Hematopoietic multipotent progenitor cell treated with erythropoietin and hydrocortisone succinate and interleukin-3 and kit ligand, for 4 days (in vitro differentiated cells): ENCODE measurements at regions not wholly inside any gene's neighbourhood (a gene's known extent, or its start where the extent isn't known, plus 50 kb on each side); places are given as distances from the start of the nearest gene placed in this dataset.

ENCODE experiments used
- DNase-seq: peaks from one replicate; pipeline ENCODE4 v3.0.0-alpha.2; 2015

DNA sequence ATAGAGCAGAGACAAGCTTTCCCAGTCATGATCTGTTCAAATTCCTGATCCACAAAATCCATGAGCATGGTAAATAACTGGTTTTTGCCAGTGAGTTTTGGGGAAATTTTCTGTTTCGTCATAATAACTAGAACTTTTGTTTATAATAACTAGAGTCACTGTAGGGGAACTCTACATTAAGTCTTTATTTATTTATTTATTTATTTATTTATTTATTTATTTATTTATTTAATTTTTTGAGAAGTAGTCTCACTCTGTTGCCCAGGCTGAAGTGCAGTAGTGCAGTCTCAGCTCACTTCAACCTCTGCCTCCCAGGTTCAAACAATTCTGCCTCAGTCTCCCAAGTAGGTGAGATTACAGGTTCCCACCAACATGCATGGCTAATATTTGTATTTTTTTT, 1106.8 kb downstream of the AMY1C start:
- DNase-seq = no peak

DNA sequence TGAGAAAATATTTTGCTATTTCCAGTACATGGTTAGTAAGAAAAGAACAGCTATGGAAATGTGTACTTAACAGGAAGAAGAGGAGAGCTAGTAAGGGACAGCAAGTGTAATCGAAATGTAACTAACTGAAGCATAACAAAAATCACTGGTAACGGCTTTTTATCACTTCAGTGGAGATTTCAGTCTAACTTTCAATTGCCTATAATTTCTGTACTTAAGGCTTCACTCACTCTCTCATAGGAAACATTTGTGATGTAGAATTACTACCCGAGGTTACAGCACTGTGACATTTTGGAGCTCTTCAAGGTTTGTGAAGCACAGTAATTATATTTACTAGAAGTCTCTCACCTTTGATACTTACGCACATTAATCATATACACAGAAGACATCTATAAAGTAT, 1119.1 kb downstream of the AMY1C start:
- no peak for DNase-seq

DNA sequence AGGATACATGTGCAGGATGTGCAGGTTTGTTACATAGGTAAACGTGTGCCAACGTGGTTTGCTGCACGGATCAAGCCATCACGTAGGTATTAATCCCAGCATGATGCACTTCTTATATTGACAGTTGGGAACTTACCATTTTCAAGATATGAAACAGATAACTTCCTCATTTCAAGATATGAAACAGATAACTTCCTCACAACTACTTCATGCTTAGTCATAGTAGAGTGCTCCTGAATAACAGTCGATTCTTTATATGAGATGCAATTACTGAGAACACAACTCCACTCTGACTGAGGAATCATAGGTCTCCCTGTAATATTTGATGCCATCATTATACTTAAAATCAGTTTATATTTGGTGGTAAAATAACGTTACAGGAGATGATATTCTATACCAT, 1124.3 kb downstream of the AMY1C start:
- no peak for DNase-seq

DNA sequence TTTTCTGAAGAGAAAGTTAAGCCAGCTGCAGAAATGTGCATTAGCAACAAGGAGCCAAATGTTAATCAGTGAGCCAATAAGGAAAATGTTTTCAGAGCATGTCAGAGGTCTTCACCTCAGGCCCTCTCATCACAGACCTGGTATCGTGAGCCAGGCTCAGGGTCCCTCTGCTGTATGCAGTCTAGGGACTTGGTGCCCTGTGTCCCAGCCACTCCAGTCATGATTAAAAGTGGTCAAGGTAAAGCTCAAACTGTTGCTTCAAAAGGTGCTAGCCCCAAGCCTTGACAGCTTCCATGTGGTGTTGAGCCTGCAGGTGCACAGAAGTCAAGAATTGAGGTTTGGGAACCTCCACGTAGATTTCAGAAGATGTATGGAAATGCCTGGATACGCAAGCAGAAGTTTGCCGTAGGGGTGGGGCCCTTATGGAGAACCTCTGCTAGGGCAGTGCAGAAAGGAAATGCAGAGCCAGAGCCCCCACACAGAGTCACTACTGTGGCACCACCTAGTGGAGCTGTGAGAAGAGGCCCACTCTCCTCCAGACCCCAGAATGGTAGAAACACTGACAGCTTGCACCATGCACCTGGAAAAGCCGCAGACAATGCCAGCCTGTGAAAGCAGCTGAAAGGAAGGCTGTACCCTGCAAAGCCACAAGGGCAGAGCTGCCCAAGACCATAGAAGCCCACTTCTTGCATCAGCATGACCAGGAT, 1128.7 kb downstream of the AMY1C start:
- DNase-seq = peak; percentile 5

DNA sequence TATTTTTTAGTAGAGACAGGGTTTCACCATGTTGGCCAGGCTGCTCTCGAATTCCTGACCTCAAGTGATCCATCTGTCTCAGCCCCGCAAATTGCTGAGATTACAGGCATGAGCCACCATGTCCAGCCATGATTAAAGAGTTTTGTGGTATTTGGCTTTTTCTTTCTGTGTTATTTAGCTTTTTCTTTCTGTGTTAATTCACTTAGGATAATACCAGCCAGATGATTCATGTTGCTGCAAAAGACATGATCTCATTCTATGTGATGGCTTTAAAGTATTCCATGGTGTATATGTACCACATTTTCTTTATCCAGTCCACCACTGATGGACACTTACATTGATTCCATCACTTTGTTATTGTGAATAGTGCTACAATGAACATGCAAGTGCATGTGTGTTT, 1135.2 kb downstream of the AMY1C start:
- no peak for DNase-seq

DNA sequence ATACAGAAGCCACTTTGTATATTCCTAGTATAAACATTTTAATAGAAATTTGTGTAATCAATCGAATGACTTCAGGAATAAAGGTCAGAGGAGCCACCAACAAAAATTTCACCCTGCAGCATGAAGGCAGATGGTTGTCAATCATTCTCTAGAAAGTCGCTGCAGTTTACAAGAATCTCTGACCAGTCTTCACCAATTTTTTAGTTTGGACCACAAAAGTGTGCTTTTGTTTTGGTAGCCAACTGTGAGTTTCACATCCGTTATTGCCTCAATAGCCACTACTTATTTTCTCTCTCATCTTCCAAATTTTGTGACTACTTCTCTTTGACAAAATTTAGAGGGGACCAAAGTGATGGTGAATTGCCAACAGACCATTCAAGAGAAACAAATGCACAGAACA, 1155.6 kb downstream of the AMY1C start:
- DNase-seq = no peak

DNA sequence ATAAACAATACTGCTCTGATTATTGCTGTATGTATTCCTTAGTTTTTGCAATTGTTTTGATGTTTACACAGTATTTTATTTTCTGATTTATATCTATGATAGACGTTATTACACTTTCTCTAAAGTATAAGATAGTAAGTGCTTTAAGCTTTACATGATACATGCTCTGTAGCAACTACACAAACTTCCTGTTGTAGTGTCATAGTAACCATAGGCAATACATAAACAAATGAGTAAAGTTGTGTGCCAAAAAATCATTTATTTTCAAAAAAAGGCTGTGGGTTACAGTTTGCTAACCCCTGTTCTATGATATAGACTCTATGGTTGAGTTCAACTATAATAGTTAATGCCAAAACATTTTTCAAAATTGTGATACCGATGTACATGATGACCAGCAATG, 1156.4 kb downstream of the AMY1C start:
- DNase-seq = no peak

DNA sequence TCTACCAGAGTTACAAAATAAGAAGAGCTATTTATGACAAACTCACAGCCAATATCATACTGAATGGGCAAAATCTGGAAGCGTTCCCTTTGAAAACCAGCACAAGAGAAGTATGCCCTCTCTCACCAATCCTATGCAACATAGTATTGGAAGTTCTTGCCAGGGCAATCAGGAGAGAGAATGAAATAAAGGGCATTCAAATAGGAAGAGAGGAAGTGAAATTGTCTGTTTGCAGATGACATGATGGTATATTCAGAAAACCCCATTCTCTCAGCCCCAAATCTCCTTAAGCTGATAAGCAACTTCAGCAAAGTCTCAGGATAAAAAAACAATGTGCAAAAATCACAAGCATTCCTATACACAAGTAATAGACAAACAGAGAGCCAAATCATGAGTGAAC, 1169.5 kb downstream of the AMY1C start:
- no peak for DNase-seq

DNA sequence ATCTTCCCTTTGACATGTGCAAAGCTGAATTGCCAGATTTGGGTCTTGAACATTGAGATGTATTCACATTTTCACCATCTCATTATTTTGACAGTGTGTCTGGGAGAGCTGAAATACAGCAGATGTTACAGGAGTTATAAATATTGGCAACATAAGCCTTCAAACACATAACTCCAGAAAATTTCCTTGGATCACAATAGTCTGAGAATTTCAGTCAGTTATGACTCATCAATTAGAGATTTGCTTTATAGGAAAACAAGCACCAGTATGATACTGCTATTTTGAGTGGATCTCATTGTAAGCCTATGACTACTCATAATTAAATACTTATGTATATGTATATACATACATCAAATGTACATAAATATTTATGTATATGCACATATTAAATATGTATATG, 1171.8 kb downstream of the AMY1C start:
- DNase-seq = no peak

DNA sequence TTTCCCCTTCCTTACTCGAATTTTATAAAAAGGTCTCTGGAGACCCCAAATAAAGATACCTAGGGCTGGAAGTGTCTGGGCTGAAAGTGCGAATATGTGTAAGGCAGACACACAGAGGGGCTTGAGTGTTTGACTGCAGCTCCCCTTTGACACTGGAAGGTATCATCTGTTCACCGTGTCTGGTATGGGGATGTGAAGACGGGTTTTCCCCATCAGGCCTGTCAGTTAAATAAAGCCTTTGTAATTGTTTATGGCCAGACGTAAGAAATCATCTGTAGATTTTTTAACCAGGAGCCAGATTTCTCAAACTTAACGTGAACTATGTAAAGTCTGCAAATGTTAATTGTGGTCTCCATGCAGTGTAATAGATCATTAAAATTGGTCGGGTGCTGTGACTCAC, 1173.4 kb downstream of the AMY1C start:
- no peak for DNase-seq

DNA sequence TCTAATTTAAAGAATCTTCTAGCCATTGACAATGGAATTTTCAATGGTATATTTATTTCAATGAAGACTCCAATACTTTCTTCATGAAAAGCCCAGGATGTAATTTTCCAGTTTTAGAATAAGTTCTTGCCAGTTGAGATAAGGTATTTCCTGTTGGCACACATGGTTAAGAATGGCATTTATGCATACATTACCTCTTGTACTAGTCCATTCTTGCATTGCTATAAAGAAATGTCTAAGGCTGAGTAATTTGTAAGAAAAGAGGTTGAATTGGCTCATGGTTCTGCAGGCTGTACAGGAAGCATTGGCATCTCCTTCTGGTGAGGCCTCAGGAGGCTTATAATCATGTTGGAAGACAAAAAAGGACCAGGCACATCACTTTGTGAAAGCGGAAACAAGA, 1179.6 kb downstream of the AMY1C start:
- no peak for DNase-seq

DNA sequence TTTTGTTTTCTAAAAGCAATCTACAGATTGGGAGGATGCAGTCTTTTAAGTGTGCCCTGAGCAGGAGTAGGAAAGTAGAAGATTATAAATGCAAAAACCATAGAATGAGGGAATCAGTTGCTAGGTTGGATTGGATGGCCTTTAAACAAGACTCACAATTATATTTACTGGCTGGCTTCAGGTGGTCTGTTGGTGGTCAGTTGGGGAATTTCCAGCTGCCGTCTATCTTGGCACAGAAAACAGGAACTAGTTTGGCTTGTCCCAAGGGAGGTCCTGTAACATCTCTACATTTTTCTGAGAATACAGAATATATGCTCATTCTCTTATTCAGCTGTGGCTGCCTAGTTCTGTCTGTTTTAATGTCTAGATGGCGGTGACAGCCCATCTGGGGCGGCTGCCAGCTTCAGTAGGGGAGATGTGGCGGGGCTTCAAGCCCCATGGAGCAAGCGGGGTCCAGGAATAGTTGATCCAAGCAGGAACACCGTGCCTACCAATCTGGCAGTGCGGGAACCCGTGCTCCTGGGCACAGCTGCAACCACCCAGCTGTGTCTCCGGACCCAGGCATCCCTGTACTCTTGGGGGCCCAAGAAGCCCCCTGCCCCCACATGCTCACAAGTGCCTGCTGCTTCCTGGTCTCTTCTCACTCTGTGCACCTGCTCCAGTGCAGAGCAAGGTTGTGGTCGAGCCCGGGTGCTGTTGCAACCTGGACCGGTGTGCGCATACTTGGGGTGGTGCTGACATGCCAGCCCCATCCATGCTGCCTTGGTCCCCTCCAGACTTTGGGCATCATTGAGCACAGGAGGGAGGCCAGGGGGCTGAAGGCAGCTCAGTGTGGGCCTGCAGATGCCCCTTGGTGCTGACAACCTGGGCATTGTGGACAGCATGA, 1182.6 kb downstream of the AMY1C start:
- DNase-seq = no peak

DNA sequence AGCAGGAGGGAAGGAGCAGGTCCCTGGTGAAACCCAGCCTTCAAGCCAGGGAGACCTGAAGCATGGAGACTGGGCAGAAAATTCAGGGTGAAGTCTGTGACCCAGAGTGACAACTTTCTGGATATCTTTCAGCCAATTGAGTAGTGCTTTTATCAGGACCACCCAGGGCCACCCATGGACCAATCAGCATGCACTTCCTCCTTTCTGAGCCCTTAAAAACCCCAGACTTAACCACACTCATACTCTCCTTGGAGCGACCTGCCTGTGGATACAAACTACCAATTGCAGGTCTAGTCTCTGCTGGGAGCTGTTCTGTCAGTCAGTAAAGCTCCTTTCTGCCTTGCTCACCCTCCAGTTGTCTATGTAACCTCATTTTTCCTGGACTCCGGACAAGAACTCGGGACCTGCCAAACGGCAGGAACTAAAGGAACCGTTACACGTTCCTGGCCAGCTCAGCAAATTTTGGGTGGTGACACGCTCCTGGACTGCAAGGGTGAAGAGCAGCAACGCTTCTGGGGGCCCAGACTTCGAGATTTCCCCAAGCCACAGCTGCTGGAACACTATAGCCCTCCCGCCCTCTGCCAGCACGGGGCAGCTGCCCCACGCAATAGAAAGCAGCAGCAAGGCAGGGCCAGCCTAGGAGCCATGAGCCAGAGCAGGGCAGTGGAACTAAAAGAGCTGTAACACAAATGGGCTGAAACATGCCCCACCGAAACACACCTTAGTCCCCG, 1183.4 kb downstream of the AMY1C start:
- peak; percentile 3 for DNase-seq

DNA sequence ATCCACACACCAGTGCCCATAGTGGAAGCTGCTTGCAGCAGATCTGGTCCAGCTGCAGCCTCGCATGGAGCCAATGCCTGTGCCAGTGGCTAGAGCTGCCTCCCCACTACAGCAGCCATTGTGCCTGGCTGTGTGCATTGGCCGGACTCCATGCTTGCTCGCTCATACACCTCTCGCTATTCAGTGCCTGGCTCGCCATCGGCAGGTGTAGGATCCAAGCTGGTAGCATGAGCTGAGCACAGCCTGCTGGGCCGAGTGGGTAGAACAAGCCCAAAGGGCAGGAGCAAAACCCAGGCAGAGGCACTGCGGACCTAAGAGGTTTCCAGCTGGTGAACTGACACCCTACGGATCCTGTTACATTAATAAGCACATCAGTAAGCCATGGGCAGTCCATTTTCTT, 1184.1 kb downstream of the AMY1C start:
- no peak for DNase-seq

DNA sequence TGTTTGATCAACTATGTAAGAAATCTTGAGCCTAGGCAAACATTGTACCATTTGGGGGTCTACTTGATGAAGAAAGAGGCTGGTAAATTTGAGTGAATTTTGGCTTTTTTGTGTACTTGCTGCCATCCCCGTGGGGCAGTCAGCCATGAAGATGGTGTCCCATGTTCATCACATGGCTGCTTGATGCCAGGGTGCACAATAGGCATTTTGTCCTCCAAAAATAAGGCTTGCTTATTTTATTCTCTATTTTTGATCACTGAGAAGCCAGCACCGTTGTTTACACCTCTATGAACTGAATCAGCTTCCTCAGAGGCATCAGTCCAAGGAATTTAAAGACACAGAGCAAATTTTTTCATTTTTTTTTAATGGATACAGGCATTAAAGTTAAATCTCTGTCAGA, 1195.7 kb downstream of the AMY1C start:
- no peak for DNase-seq

DNA sequence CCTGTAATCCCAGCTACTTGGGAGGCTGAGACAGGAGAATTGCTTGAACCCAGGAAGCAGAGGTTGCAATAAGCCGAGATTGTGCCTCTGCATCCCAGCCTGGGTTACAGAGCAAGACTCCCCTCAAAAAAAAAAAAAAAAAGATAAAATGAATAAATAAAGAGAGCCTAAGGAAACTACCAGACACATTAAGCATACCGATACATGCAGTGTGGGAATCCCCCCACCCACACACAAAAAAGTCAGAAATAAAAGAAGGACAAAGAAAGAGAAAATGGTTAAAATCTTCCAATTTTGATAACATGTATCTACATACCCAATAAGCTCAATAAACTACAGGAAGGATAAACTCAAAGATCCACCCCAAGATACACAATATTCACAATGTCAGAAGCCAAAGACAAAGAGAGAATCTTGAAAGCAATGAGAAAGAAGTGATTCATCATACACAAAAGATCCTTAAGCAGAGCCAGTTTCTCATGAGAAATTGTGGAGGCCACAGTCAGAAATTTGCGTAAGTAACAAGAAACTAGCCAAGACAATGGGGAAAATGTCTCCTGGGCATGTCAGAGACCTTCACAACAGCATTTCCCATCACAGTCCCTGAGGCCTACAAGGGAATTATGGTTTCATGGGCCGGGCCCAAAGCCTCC, 1197.0 kb downstream of the AMY1C start:
- no peak for DNase-seq

DNA sequence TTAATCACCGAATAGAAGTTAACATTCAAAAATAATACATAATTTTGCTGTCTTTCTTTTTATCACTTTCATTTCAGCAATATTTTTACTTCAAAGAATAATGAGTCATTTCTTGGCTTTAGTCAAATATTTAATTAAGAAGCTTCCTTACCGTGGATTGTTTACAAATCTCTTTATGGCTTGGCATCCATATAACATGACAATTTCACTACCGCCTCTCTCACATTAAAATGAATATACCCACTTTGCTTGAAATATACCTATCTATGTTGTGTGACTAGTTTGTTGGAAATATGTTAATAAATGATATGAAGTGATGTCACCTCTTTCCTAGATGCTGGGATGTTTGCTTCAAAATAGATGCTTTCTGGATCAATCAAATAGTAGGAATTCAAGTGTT, 1203.9 kb downstream of the AMY1C start:
- no peak for DNase-seq

DNA sequence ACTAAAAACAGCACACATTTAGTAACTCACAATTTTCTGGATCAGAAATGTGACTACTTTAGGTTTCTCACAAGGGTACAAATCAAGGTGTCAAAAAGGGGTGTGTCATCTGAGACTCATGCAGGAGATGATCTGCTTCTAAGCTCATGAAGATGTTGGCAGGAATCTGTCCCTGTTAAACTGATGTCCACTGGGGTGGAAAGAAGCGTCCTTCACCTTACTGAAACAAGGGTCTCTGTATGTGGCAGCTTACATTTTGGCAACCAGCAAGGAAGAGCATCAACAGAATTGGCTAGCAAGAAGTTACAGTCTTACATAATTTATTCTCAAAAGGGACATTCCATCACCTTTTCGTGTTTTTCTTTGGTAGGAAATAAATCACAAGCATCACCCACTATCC, 1223.8 kb downstream of the AMY1C start:
- DNase-seq = no peak

DNA sequence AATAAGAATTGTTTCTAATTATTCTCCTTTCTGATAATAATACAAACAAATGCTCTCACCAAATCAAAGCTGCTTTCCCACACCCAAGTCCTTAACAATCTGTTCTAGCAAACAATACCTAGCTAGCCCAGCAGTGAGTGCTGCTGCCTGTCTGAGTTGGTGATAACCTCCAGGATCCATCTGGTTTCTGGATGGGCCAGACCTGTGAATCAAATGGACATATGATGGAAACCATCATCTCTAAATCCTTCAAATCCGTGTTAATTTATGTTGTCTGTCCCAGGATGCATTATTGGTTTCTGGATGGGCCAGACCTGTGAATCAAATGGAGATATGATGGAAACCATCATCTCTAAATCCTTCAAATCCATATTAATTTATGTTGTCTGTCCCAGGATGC, 1230.0 kb downstream of the AMY1C start:
- no peak for DNase-seq

DNA sequence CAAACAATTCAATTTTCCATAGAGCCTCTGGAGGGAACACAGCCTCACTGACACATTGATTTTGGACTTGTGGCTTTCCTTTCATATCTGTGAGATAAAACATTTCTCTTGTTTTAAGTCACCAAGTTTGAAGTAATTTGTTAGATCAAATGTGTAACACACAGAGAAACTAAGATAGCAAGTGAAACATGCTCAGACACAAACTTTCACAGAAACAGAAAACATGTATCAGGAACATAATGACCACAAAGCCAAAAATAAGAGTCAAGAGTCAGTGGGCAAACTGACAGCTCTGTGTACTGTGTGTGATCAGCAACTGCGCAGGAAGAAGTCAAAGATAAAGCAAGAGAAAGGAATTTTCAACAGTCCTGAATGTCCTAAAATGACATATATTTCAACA, 1237.5 kb downstream of the AMY1C start:
- DNase-seq = peak; percentile 8

DNA sequence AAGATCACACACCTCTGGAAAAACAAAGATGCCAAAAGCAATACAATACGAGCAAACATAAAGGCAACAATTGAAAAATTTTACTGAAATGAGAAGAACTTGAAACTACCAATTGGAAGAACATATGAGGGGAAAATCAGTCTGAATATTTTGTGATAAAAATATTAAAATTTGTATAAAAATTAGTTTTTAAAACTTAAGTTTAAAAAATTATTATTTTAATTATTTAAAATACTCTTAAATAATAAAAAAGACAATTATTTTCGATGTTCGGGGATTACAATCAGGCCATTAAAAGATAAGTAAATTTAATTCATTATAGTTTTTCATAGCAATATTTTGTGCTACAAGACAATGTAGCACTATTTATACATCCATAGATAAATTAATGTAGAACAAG, 1239.3 kb downstream of the AMY1C start:
- no peak for DNase-seq

DNA sequence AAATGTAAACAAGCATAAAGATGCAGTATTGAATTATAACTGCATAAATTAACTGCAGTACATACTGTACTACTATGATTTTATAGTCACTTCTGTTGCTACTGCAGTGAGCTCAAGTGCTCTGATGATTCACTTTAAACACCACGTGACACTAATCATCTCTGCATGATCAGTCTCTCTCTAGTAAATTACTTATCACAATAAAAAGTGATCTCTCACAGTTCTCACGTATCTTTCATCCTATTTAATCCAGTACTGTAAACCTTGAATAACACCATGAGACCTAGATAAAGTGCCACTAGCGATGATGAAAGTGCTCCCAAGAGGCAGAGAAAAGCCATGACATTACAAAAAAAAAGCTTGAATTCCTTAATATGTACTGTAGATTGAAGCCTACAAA, 1242.0 kb downstream of the AMY1C start:
- no peak for DNase-seq

DNA sequence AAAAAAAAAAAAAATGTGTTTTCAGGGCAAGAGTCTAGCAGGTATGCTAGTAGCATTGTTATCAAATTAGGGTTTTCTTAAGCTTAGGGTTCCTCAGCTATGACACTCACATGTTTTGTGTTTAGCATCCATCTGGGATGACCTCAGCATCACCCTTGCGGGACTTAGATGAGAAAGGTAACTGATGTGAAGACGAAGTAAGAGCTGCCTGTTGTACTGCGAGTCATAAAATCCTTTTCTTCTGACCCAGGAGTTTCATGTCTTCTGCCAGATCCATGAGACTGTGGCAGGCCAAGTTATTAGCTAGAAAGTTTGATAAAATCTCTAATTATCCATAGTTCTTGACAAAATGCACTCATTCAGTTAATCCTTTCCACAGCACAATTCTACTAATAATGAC, 1251.1 kb downstream of the AMY1C start:
- no peak for DNase-seq
